AML-193 (cell line): ENCODE measurements at regions not wholly inside any gene's neighbourhood (a gene's known extent, or its start where the extent isn't known, plus 50 kb on each side); places are given as distances from the start of the nearest gene placed in this dataset.

ENCODE experiments used
- DNase-seq, 2 experiments: peaks; one replicate each; lab custom pipeline; 2025; lab: John Stamatoyannopoulos, UW

GRCh38 chr10:25661632-25662031, 272.4 kb upstream of the MYO3A start:
- no peak for DNase-seq

GRCh38 chr10:25666276-25666675, 267.8 kb upstream of the MYO3A start:
- DNase-seq: no peak

- no peak for DNase-seq
Observed at GRCh38 chr10:25675204-25675603, 258.8 kb upstream of the MYO3A start.

GRCh38 chr10:25675615-25676014, 258.4 kb upstream of the MYO3A start:
- DNase-seq: no peak

- DNase-seq: no peak
Observed at GRCh38 chr10:25678220-25678619, 255.8 kb upstream of the MYO3A start.

GRCh38 chr10:25678666-25679065, 255.4 kb upstream of the MYO3A start:
- no peak for DNase-seq

GRCh38 chr10:25682203-25682851, 251.7 kb upstream of the MYO3A start:
- no peak for DNase-seq

- DNase-seq: no peak
Observed at GRCh38 chr10:25683344-25683743, 250.7 kb upstream of the MYO3A start.

- DNase-seq: no peak
Observed at GRCh38 chr10:25687521-25687920, 246.5 kb upstream of the MYO3A start.

GRCh38 chr10:25689346-25690100, 244.5 kb upstream of the MYO3A start:
- DNase-seq: no peak

- no peak for DNase-seq
Observed at GRCh38 chr10:25692761-25693160, 241.3 kb upstream of the MYO3A start.

- no peak for DNase-seq
Observed at GRCh38 chr10:25694206-25694933, 239.7 kb upstream of the MYO3A start.

GRCh38 chr10:25694971-25695370, 239.1 kb upstream of the MYO3A start:
- no peak for DNase-seq

- DNase-seq: no peak
Observed at GRCh38 chr10:25695586-25695985, 238.4 kb upstream of the MYO3A start.

- no peak for DNase-seq
Observed at GRCh38 chr10:25696013-25696708, 237.9 kb upstream of the MYO3A start.

GRCh38 chr10:25697412-25697811, 236.6 kb upstream of the MYO3A start:
- no peak for DNase-seq

- DNase-seq: no peak
Observed at GRCh38 chr10:25698638-25699037, 235.4 kb upstream of the MYO3A start.

- no peak for DNase-seq
Observed at GRCh38 chr10:25699631-25700030, 234.4 kb upstream of the MYO3A start.

- DNase-seq: no peak
Observed at GRCh38 chr10:25701652-25702051, 232.4 kb upstream of the MYO3A start.

- no peak for DNase-seq
Observed at GRCh38 chr10:25704622-25705021, 229.4 kb upstream of the MYO3A start.

- no peak for DNase-seq
Observed at GRCh38 chr10:25707572-25707971, 226.5 kb upstream of the MYO3A start.

GRCh38 chr10:25707976-25708671, 225.9 kb upstream of the MYO3A start:
- no peak for DNase-seq
